Activated gamma-delta T cell treated with anti-CD3 and anti-CD28 coated beads, Interleukin-2, amount 50 U/mL, for 16 hours (primary cell): ENCODE measurements at regions not wholly inside any gene's neighbourhood (a gene's known extent, or its start where the extent isn't known, plus 50 kb on each side); places are given as distances from the start of the nearest gene placed in this dataset.

Experiments used
- DNase-seq: peaks from one replicate; pipeline ENCODE4 v3.0.0-alpha.2; 2020; ENCODE audit warnings: low read depth

DNA sequence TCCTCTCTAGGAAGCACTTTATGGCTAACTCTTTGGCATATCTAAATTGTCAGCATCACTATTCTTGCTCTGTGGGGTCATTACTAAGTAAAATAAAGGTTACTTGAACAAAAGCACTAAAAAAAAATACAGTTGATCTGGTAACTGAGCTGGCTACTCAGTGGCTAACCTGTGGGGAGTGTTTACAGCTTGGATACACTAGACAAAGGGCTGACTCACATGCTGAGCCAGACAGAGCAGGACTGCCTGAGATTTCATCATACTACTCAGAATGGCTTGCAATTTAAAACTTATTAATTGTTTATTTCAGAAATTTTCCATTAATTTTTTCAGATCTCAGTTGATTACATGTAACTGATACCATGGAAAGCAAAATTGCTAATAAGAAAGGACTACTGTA lies 1690.4 kb upstream of the SLC39A10 start:
- no peak for DNase-seq

DNA sequence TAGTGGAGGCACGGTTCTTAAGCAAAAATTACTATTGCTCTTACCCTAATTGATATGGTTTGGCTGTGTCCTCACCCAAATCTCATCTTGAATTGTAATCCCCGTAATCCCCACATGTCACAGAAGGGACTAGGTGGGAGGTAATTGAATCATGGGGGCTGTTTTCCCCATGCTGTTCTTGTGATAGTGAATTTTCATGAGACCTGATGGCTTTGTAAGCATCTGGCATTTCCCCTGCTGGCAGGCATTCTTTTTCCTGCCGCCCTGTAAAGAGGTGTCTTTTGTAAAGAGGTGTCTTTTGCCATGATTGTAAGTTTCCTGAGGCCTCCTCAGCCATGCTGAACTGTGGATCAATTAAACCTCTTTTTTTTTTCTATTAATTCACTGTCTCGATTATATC lies 1691.8 kb upstream of the SLC39A10 start:
- no peak for DNase-seq

GRCh38 chr2:193963472-193964119 lies 1693.4 kb upstream of the SLC39A10 start:
- DNase-seq = no peak

- no peak for DNase-seq
These were observed 1710.2 kb upstream of the SLC39A10 start for GRCh38 chr2:193946806-193947205.

- no peak for DNase-seq
These were observed 1713.5 kb upstream of the SLC39A10 start for GRCh38 chr2:193943406-193943960.

DNA sequence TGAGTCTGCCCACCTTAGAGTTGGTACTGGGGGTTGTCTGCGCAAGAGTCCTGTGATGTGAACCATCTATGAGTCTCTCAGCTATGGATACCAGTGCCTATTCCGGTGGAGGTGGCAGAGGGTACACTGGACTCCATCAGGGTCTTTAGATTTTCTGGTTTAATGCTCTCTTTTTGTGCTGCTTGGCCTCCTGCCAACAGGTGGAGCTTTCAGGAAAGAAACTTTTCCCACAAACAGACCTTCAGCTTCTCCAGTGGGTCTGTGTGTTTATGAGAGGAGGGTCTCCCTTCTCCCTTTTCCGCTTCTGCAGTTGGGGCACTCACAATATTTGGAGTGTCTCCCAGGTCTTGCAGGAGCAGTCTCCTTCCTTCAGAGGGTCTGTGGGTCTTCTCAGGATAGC lies 1721.9 kb upstream of the SLC39A10 start:
- no peak for DNase-seq

- DNase-seq = no peak
These were observed 1727.9 kb upstream of the SLC39A10 start for GRCh38 chr2:193929131-193929530.

- no peak for DNase-seq
These were observed 1712.8 kb upstream of the TMEFF2 start for GRCh38 chr2:193907561-193907960.

DNA sequence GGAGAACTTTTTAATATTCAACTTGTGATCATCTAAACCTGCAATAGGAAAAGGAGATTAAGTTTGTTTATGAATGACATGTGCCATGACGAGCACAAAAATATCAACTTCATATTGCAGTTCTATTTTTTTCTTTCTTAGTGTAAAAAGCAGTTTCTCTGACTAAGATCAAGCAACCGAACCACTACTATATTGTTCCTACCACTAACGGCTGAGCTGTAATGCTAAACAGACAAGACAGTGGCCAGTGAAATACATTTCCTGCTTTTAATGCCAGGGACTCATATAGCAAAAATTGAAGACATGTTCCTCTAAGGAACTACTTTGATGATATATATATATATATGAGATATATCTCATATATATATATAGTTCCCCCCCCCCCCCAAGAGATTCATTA lies 1705.6 kb upstream of the TMEFF2 start:
- DNase-seq = no peak

DNA sequence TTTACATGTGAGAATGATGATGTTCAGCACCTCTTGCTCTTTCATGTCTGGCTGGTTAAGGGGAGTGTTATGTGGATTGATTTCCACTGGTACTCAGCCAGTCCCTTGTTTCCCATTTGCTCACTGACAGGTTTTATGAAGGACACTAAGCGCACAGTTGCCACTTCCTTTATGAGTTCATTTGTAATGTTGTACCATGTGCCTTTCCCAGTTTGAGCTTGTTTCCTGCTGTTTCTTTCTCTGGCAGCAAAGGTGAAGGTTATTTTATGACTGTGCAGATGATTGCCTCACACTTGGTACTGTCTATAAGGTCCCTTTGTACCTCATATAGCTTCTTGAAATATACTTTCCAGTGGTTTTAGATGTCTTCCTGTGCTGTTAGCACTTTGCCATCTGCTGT lies 1700.5 kb upstream of the TMEFF2 start:
- no peak for DNase-seq

DNA sequence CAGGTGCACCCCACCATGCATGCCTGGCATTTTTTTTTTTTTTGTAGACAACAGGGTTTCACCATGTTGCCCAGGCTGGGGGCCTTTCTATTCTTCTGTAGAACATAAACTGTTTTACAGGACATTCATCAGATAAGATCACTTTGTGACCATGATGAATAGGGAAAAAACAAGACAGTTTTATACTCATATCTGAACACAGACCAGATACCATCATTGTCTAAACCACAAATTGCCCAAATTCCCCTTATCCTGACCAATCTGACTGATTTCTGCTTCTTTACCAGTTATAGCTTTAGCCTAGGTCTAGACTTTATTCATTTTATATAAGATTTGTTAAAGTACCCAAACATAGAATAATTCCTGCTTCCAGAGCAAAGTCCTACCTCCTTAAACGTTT lies 1699.3 kb upstream of the TMEFF2 start:
- no peak for DNase-seq

- DNase-seq = no peak
These were observed 1696.3 kb upstream of the TMEFF2 start for GRCh38 chr2:193891023-193891422.

DNA sequence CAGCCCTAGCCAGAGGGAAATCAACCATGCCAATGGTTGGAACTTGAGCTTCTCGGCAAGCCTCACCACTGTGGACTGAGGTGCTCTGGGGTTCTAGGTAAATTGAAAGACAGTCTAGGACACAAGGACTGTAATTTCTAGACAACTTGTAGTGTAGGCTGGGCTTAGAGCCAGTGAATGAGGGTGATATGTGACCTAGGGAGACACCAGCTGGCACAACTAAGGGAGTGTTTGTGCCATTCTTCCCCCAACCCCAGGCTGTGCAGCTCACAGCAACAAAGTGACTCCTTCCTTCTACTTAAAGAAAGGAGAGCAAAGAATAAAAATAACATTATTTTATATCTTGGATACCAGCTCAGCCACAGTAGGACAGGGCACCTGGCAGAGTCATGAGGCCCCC lies 1690.7 kb upstream of the TMEFF2 start:
- DNase-seq = no peak

DNA sequence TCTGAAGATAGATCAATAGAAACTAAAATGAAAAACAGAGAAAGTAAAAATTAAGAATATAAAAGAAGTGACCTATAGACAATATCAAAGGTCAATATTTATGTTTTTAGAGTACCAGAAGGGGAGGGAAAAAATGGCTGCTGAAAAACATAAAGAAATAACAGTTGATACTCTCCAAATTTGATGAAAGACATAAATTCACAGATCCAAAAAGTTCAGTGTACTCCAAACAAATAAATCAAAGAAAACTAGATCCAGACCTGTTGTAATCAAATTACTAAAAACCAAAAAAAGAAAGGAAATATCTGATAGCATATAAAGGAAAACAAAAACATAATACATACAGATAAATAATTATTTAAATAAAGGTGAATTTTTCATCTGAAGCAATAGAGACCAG lies 1689.1 kb upstream of the TMEFF2 start:
- DNase-seq = no peak

DNA sequence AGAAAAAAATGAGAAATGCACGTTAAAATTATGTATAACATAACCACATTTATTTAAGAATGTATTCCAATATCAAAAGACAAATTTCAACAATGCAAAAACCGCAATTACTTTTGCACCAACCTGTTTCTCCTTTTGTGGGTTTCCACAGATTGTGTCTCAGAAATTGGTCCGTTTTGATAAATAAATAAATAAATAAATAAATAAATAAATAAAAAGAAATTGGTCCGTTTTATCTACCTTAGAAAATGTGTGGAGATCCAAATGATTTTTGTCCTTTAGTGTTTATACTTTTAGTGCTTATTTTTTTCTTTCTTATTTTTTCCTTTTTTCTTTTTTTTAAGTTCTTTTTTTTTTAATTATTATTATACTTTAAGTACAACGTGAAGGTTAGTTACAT lies 1682.2 kb upstream of the TMEFF2 start:
- DNase-seq = no peak

DNA sequence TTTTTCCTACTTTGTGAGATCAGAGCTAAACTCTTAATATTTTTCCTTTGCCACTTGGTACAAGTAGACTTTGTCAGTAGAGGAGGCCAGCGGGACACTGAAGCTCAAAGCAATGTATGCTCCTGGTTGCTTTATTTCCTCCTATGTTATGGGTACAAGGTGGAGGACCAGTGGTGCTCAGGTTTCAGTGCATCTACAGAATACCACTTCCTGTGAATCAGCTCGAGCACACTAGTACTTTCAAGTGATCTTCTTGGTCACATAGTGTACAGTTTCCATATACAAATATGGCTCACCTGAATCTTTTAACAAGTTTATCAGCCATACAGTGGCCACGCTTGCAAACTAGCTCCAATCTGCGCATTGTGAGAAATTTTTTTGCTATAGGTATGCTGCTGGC lies 1674.8 kb upstream of the TMEFF2 start:
- no peak for DNase-seq

GRCh38 chr2:193868833-193869232 lies 1674.1 kb upstream of the TMEFF2 start:
- no peak for DNase-seq

DNA sequence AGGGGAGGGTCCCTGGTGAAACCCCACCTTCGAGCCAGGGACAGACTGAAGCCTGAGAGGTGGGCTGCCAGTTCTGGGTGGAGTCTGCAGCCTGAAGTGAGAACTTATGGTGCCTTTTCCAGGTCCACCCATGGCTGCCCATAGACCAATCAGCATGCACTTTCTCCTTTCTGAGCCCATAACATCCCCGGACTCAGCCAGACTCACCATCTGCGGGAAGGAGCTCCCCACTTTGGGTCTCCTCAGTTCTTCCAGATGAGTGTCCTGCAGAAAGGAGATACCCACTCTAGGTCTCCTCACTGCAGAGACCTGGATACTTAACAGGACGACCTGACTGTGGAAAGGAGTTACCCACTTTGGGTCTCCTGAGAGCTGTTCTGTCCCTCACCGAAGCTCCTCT lies 1673.4 kb upstream of the TMEFF2 start:
- DNase-seq = no peak

- DNase-seq = no peak
These were observed 1672.7 kb upstream of the TMEFF2 start for GRCh38 chr2:193867454-193867853.

- DNase-seq = no peak
These were observed 1666.8 kb upstream of the TMEFF2 start for GRCh38 chr2:193861557-193861956.

DNA sequence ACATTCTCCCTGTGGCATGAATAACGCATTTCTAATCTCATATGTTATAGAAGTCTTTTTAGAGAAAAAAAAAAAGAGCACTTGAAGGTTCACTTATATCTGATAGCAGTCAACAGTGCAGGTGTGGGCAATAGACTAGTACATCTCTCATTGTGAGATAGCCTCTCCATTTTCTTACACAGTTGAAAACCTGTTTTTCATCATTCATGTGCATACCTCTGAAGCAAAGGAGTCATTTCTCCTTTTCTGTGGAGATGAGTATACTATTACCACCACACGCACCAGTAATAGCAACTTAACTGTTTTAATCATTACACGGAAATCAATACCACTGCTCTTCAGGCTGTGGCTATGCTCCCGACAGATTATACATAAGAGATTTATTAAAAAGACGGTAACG lies 1653.3 kb upstream of the TMEFF2 start:
- DNase-seq = no peak

DNA sequence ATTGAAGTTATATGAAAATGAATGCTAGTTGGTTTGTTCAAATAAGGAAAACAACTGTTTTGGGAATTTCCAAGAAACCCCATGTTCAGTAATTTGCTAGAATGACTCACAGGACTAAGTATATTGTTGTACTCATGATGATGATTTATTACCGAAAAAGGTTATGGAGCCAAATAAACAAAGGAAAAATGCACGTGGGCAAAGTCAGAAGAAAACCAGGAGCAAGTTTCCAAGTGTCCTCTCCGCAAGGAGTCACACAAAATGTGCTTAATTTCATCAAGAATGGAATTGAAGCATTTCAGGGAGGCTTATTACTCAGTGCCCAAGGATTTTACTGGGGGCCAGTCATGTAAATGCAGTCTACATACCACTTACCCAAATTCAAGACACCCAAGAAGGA lies 1652.4 kb upstream of the TMEFF2 start:
- DNase-seq = no peak

- no peak for DNase-seq
These were observed 1650.9 kb upstream of the TMEFF2 start for GRCh38 chr2:193845604-193846003.

DNA sequence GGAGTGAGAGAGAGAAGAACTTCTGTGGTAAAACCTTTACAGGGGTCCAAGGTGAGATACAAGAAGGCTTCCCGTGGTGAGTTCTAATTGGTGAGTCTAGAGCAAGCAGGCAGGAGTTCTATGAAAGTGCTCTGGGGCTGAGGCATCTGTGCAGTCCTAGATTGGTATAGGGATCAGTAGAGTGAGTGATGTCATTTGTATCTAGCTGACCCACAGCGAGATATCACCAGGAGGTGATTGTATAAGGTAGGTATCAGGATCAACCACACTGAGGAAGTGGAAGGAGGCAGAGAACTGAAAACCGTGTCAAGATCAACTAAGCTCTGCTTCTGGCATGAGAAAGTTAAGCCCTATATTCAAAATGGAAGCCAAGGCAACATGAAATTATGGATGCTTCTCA lies 1648.9 kb upstream of the TMEFF2 start:
- no peak for DNase-seq
